H9 (cell line): ENCODE measurements at regions not wholly inside any gene's neighbourhood (a gene's known extent, or its start where the extent isn't known, plus 50 kb on each side); places are given as distances from the start of the nearest gene placed in this dataset.

Experiments used
- DNase-seq: peaks from one replicate; pipeline ENCODE4 v3.0.0-alpha.2; 2017
- H2AFZ ChIP-seq: one replicate; pipeline ENCODE4 v1.6.1; 2013; ENCODE audit warnings: mild to moderate bottlenecking, low read length, control low read depth, moderate library complexity
- H2AK5ac ChIP-seq: 2 replicates; pipeline ENCODE4 v1.6.1; 2013; ENCODE audit warnings: low read length, control low read depth, mixed read lengths; ENCODE audit not compliant: insufficient read length
- H2BK120ac ChIP-seq: one replicate; pipeline ENCODE4 v1.6.1; 2013; ENCODE audit warnings: low read depth, mild to moderate bottlenecking, low read length, control low read depth, inconsistent platforms; ENCODE audit not compliant: poor library complexity, severe bottlenecking
- H2BK12ac ChIP-seq: 2 replicates; pipeline ENCODE4 v1.6.1; 2013; ENCODE audit warnings: low read length, control low read depth, mixed read lengths, low read depth; ENCODE audit not compliant: insufficient read length
- H2BK15ac ChIP-seq: 2 replicates; pipeline ENCODE4 v1.6.1; 2013; ENCODE audit warnings: low read depth, low read length, control low read depth
- H2BK20ac ChIP-seq: one replicate; pipeline ENCODE4 v1.6.1; 2013; ENCODE audit warnings: low read depth, mild to moderate bottlenecking, low read length, control low read depth, inconsistent platforms; ENCODE audit not compliant: poor library complexity, severe bottlenecking
- H2BK5ac ChIP-seq: 2 replicates; pipeline ENCODE4 v1.6.1; 2013; ENCODE audit warnings: low read length, control low read depth, mixed read lengths; ENCODE audit not compliant: insufficient read length
- H3K14ac ChIP-seq: 2 replicates; pipeline ENCODE4 v1.6.1; 2013; ENCODE audit warnings: low read length, control low read depth; ENCODE audit not compliant: insufficient read depth
- H3K18ac ChIP-seq: 2 replicates; pipeline ENCODE4 v1.6.1; 2013; ENCODE audit warnings: low read depth, mild to moderate bottlenecking, mixed read lengths, low read length, control low read depth; ENCODE audit not compliant: insufficient read length
- H3K23ac ChIP-seq: 2 replicates; pipeline ENCODE4 v1.6.1; 2013; ENCODE audit warnings: low read length, control low read depth, mixed read lengths, low read depth; ENCODE audit not compliant: insufficient read length
- H3K23me2 ChIP-seq: 2 replicates; pipeline ENCODE4 v1.6.1; 2013; ENCODE audit warnings: low read depth, mild to moderate bottlenecking, mixed read lengths, low read length, control low read depth; ENCODE audit not compliant: insufficient read length, poor library complexity, severe bottlenecking
- H3K27ac ChIP-seq: 2 replicates; pipeline ENCODE4 v1.5.1; 2013; ENCODE audit warnings: low read length, control low read depth, mixed read lengths, low read depth; ENCODE audit not compliant: insufficient read length
- H3K27me3 ChIP-seq: 2 replicates; pipeline ENCODE4 v1.6.1; 2013; ENCODE audit warnings: low read length, control low read depth, inconsistent platforms; ENCODE audit not compliant: insufficient read depth
- H3K4ac ChIP-seq: 2 replicates; pipeline ENCODE4 v1.6.1; 2013; ENCODE audit warnings: low read depth, mild to moderate bottlenecking, control low read depth, inconsistent platforms, low read length, moderate library complexity
- H3K4me1 ChIP-seq: 2 replicates; pipeline ENCODE4 v1.6.1; 2013; ENCODE audit warnings: low read length, control low read depth, inconsistent platforms; ENCODE audit not compliant: insufficient read depth
- H3K4me2 ChIP-seq: 2 replicates; pipeline ENCODE4 v1.6.1; 2013; ENCODE audit warnings: low read length, control low read depth, mixed read lengths; ENCODE audit not compliant: insufficient read length, insufficient read depth
- H3K56ac ChIP-seq: 2 replicates; pipeline ENCODE4 v1.6.1; 2013; ENCODE audit warnings: low read depth, mild to moderate bottlenecking, mixed read lengths, low read length, control low read depth; ENCODE audit not compliant: insufficient read length
- H3K79me1 ChIP-seq: 2 replicates; pipeline ENCODE4 v1.6.1; 2013; ENCODE audit warnings: low read depth, mild to moderate bottlenecking, moderate library complexity, low read length, control low read depth, inconsistent platforms; ENCODE audit not compliant: insufficient read depth, poor library complexity, severe bottlenecking
- H3K79me2 ChIP-seq: 2 replicates; pipeline ENCODE4 v1.6.1; 2013; ENCODE audit warnings: low read length, control low read depth, inconsistent platforms; ENCODE audit not compliant: insufficient read depth
- H3K9ac ChIP-seq: 2 replicates; pipeline ENCODE4 v1.6.1; 2013; ENCODE audit warnings: low read length, control low read depth, mixed read lengths; ENCODE audit not compliant: insufficient read length; ENCODE audit errors: extremely low read depth
- H3K9me3 ChIP-seq: one replicate; pipeline ENCODE4 v1.6.1; 2013; ENCODE audit warnings: low read depth, low read length, inconsistent platforms; ENCODE audit not compliant: control insufficient read depth
- H3T11ph ChIP-seq: one replicate; pipeline ENCODE4 v1.6.1; 2013; ENCODE audit warnings: mild to moderate bottlenecking, low read length, control low read depth, inconsistent platforms
- H4K20me1 ChIP-seq: one replicate; pipeline ENCODE4 v1.6.1; 2013; ENCODE audit not compliant: control insufficient read depth, insufficient read length, insufficient read depth
- H4K5ac ChIP-seq: 2 replicates; pipeline ENCODE4 v1.6.1; 2013; ENCODE audit warnings: low read depth, mild to moderate bottlenecking, mixed read lengths, low read length, control low read depth; ENCODE audit not compliant: insufficient read length
- H4K8ac ChIP-seq: replicated peaks from 2 replicates; pipeline ENCODE4 v1.6.1; 2013; ENCODE audit warnings: low read length, control low read depth, mixed read lengths, low read depth; ENCODE audit not compliant: insufficient read length
- H4K91ac ChIP-seq: 2 replicates; pipeline ENCODE4 v1.6.1; 2013; ENCODE audit warnings: low read depth, mild to moderate bottlenecking, moderate library complexity, mixed read lengths, low read length, control low read depth; ENCODE audit not compliant: insufficient read length
- H3K27ac Mint-ChIP-seq, 3 experiments: 2 replicates in 2 of 3; 3 replicates in 1 of 3; pipeline ENCODE4 v1.8.0; 2020 to 2021; ENCODE audit warnings: mixed read lengths in 3 of 3, mild to moderate bottlenecking in 1 of 3, moderate library complexity in 1 of 3
- H3K27me3 Mint-ChIP-seq: 2 replicates; pipeline ENCODE4 v1.8.0; 2021; ENCODE audit warnings: low read depth, mild to moderate bottlenecking, moderate library complexity, mixed read lengths
- H3K36me3 Mint-ChIP-seq, 3 experiments: 2 replicates in 2 of 3; 3 replicates in 1 of 3; pipeline ENCODE4 v1.8.0; 2020 to 2021; ENCODE audit warnings: low read depth in 3 of 3, mixed read lengths in 3 of 3; ENCODE audit not compliant: insufficient read depth in 1 of 3
- H3K4me1 Mint-ChIP-seq, 2 experiments: 2 replicates each; pipeline ENCODE4 v1.8.0; 2020; ENCODE audit warnings: mixed read lengths in 2 of 2
- H3K4me3 Mint-ChIP-seq, 2 experiments: 2 replicates in 1 of 2; 3 replicates in 1 of 2; pipeline ENCODE4 v1.8.0; 2020 to 2021; ENCODE audit warnings: mild to moderate bottlenecking in 2 of 2, mixed read lengths in 2 of 2, moderate library complexity in 1 of 2
- H3K9me3 Mint-ChIP-seq, 2 experiments: 2 replicates in 1 of 2; 3 replicates in 1 of 2; pipeline ENCODE4 v1.8.0; 2020; ENCODE audit warnings: mild to moderate bottlenecking in 2 of 2, mixed read lengths in 2 of 2, moderate library complexity in 1 of 2
- WGBS: extraction: QIAGEN DNeasy Blood & Tissue Kit; methylation state at CpG from one replicate; pipeline ENCODE4 v1.1.7; 2013; ENCODE audit warnings: missing lambda C conversion rate, low lambda C conversion rate, mixed read lengths; ENCODE audit not compliant: insufficient read length; ENCODE audit errors: extremely low coverage; 5-methylcytosine and 5-hydroxymethylcytosine counted together
- TF ChIP-seq, protein P1 (sequence below): fragments of 200-600 bp; sonication (generic); conservative IDR thresholded peaks from 3 replicates; pipeline ENCODE4 v1.8.0; 2021; ENCODE audit warnings: antibody characterized with exemption, mild to moderate bottlenecking

DNA sequence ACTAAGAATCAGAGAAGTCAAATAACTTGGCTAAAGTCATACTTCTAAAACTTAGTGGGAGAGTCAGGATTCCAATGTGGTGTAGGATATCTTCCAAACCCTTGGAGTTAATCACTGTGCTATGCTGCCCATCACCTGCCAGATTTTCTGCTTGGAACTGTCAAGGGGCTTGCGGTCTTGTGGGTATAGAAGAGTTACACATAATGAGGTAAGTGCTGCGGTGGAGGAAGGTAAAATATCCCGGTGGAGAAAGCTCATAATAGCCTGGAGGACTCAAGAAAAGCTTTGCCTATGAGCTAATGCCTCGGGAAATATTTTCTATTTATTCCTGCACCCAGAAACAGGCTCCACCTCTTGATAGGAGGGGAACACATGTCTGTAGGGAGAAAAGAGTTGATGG lies 195.6 kb downstream of the UTP18 start:
- H3K56ac ChIP-seq: no peak overlapping the region
- H4K5ac ChIP-seq: no peak overlapping the region
- Mint-ChIP-seq H3K9me3 (0 out of 5 replicates have a peak, but pooled peaks cover 0 to 4% of the 10 kb centered on the region in 2 experiments), H3K36me3 (no peaks in the 10 kb centered on the region; a peak in 1 of 7 replicates), H3K4me3 (no peak overlapping the region), H3K27me3 (no peaks in the 10 kb centered on the region; the same call in 1 of the 2 replicates), H3K27ac (no peak overlapping the region), H3K4me1 (no peaks in the 10 kb centered on the region)
- H2AFZ ChIP-seq: no peak overlapping the region
- H4K20me1 ChIP-seq: no peaks in the 10 kb centered on the region
- TF ChIP-seq, protein P1, sequence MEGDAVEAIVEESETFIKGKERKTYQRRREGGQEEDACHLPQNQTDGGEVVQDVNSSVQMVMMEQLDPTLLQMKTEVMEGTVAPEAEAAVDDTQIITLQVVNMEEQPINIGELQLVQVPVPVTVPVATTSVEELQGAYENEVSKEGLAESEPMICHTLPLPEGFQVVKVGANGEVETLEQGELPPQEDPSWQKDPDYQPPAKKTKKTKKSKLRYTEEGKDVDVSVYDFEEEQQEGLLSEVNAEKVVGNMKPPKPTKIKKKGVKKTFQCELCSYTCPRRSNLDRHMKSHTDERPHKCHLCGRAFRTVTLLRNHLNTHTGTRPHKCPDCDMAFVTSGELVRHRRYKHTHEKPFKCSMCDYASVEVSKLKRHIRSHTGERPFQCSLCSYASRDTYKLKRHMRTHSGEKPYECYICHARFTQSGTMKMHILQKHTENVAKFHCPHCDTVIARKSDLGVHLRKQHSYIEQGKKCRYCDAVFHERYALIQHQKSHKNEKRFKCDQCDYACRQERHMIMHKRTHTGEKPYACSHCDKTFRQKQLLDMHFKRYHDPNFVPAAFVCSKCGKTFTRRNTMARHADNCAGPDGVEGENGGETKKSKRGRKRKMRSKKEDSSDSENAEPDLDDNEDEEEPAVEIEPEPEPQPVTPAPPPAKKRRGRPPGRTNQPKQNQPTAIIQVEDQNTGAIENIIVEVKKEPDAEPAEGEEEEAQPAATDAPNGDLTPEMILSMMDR: no peak
- H3K9me3 ChIP-seq: no peaks in the 10 kb centered on the region
- H3K4ac ChIP-seq: no peak overlapping the region
- H3K9ac ChIP-seq: no peak overlapping the region
- no peak overlapping the region for H4K8ac ChIP-seq
- DNase-seq: no peak
- no peak overlapping the region for H2BK20ac ChIP-seq
- no peak overlapping the region for H2AK5ac ChIP-seq
- no peak overlapping the region for H3K23ac ChIP-seq
- H3K4me2 ChIP-seq: no peak overlapping the region
- H3K79me2 ChIP-seq: no peaks in the 10 kb centered on the region
- no peak overlapping the region for H2BK5ac ChIP-seq
- H4K91ac ChIP-seq: no peak overlapping the region
- H3K79me1 ChIP-seq: no peaks in the 10 kb centered on the region
- H3T11ph ChIP-seq: no peak overlapping the region
- no peak overlapping the region for H2BK12ac ChIP-seq
- no peak overlapping the region for H2BK120ac ChIP-seq
- H3K18ac ChIP-seq: no peak overlapping the region
- no peak overlapping the region for H3K27ac ChIP-seq
- H3K14ac ChIP-seq: no peak overlapping the region
- no peaks in the 10 kb centered on the region for H3K4me1 ChIP-seq
- no peak overlapping the region for H2BK15ac ChIP-seq
- no CpG with 5 or more reads among the region's 4 CpGs for WGBS
- H3K27me3 ChIP-seq: no peaks in the 10 kb centered on the region
- no peaks in the 10 kb centered on the region for H3K23me2 ChIP-seq
